Aorta (tissue), 5 donors: ENCODE measurements at regions not wholly inside any gene's neighbourhood (a gene's known extent, or its start where the extent isn't known, plus 50 kb on each side); places are given as distances from the start of the nearest gene placed in this dataset.
"Not testable (repeated sequence)": the region's sequence is repeated elsewhere in the genome, so short reads cannot be mapped to it uniquely, and the experiment has no call there.

Source experiments
- ATAC-seq: fragments of 200-7000 bp; cut with Tn5 transposase; one replicate; pipeline ENCODE4 v1.9.1; 2022; ENCODE audit warnings: moderate library complexity; ENCODE audit not compliant: low FRiP score
- DNase-seq, 2 donors: peaks; one replicate each; pipeline ENCODE4 v3.0.0-alpha.2; 2020
- H3K27ac ChIP-seq, 2 donors: one replicate each; pipeline ENCODE4 v1.5.1; 2013; ENCODE audit warnings: low read length in 2 of 2, mild to moderate bottlenecking in 2 of 2, moderate library complexity in 2 of 2, control low read depth in 1 of 2, inconsistent platforms in 1 of 2, low read depth in 1 of 2
- H3K27me3 ChIP-seq, 2 donors: one replicate each; pipeline ENCODE4 v1.6.1; 2013; ENCODE audit warnings: control low read depth in 1 of 2, low read length in 1 of 2, mild to moderate bottlenecking in 1 of 2, moderate library complexity in 1 of 2; ENCODE audit not compliant: insufficient read depth in 2 of 2, control insufficient read depth in 1 of 2
- H3K36me3 ChIP-seq, 2 donors: one replicate each; pipeline ENCODE4 v1.6.1; 2013; ENCODE audit warnings: control low read depth in 1 of 2, low read length in 1 of 2, mild to moderate bottlenecking in 1 of 2; ENCODE audit not compliant: insufficient read depth in 2 of 2, control insufficient read depth in 1 of 2
- H3K4me1 ChIP-seq, 2 donors: one replicate each; pipeline ENCODE4 v1.6.1; 2013; ENCODE audit warnings: low read length in 2 of 2, control low read depth in 1 of 2, mild to moderate bottlenecking in 1 of 2, moderate library complexity in 1 of 2; ENCODE audit not compliant: insufficient read depth in 2 of 2, control insufficient read depth in 1 of 2
- H3K4me3 ChIP-seq, 2 donors: one replicate each; pipeline ENCODE4 v1.5.1; 2013; ENCODE audit warnings: low read length in 2 of 2, control low read depth in 1 of 2, mild to moderate bottlenecking in 1 of 2
- H3K9me3 ChIP-seq: one replicate; pipeline ENCODE4 v1.6.1; 2013; ENCODE audit warnings: mild to moderate bottlenecking, low read length; ENCODE audit not compliant: control insufficient read depth
- WGBS, 2 donors: extraction: QIAGEN DNeasy Blood & Tissue Kit; methylation state at CpG; one replicate each; pipeline ENCODE4 v1.1.7; 2013; 5-methylcytosine and 5-hydroxymethylcytosine counted together
- intact Hi-C, 2 donors: fragments of 100-400 bp; cut with DNase I; formaldehyde crosslinking; loops; one replicate each; pipeline versions ENCODE4 v1.14.2 to v1.15.0; 2022
- donor health status: healthy with polysubstance abuse.
- donor health status: Bipolar disorder and iron deficiency.
- donor health status: DM: no; HTN: no; CAD: no.
- donor health status: DM: no; HTN: no; CAD: no.
- donor health status: DM: yes; HTN: yes; CAD: no.

DNA sequence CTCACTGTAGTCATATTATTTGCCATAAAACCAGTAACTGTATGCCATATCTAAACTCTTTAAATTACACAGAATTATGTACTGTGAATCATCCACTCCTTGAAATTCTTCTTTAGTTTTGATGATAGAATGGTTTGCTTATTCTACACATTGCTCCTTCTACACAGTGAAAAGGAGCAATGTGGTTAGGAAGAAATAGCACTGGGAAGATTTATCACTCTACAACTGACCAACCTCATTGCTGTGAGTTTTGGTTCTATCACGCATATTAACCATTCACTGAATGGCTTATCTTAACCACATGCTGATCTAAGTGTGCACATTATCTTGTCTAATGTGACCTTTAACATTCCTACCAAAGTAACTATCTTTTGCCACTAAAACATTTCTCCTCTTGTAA, 415.7 kb upstream of the NDST4 start:
- no peaks in the 10 kb centered on the region for H3K4me1 ChIP-seq
- WGBS, 2 donors: 27 to 40% methylated on average over 1 of the region's 1 CpG
- ATAC-seq: no peak
- no peaks in the 10 kb centered on the region for H3K36me3 ChIP-seq
- no peaks in the 10 kb centered on the region for H3K27me3 ChIP-seq
- intact Hi-C loops: no loop called here
- H3K9me3 ChIP-seq: no peaks in the 10 kb centered on the region
- H3K4me3 ChIP-seq: no peak overlapping the region
- no peak for DNase-seq
- no peak overlapping the region for H3K27ac ChIP-seq

- H3K4me1 ChIP-seq, H3K36me3 ChIP-seq, H3K27me3 ChIP-seq, H3K4me3 ChIP-seq, ATAC-seq, DNase-seq, H3K9me3 ChIP-seq, intact Hi-C loops, H3K27ac ChIP-seq: not testable (repeated sequence)
- 60 to 64% methylated on average over 3 of the region's 3 CpGs for WGBS, 2 donors
These were observed 406.1 kb upstream of the NDST4 start for GRCh38 chr4:115519476-115519875.

GRCh38 chr4:115515772-115516171, 402.4 kb upstream of the NDST4 start:
- no peaks in the 10 kb centered on the region for H3K9me3 ChIP-seq
- no peaks in the 10 kb centered on the region for H3K27me3 ChIP-seq
- intact Hi-C loops: no loop called here
- 27 to 45% methylated on average over 2 of the region's 2 CpGs for WGBS, 2 donors
- no peak for ATAC-seq
- no peak overlapping the region for H3K4me3 ChIP-seq
- DNase-seq: no peak
- no peaks in the 10 kb centered on the region for H3K4me1 ChIP-seq
- H3K27ac ChIP-seq: no peak overlapping the region
- no peaks in the 10 kb centered on the region for H3K36me3 ChIP-seq

DNA sequence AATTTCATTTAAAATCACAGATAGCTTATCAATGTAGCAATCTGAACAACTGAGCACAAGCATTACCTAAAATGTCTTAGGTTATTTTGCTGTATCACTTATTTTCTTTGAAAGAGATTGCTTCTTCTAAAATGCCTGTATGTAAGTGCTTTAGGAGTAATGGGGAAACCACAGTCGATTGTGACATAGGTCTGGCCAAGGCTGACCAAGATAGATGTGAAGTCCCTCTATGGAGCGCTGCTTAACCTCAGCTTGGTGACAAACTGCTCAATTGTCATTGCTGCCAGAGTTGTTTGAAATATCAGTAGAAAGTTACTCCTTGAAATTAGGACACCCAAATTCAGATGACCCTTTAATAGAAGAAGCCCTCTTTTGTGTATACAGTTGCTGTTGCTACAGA, 401.9 kb upstream of the NDST4 start:
- Histone ChIP-seq H3K9me3 (no peaks in the 10 kb centered on the region), H3K4me3 (no peak overlapping the region), H3K4me1 (no peaks in the 10 kb centered on the region), H3K36me3 (no peaks in the 10 kb centered on the region), H3K27me3 (no peaks in the 10 kb centered on the region), H3K27ac (no peak overlapping the region)
- intact Hi-C loops: no loop called here
- ATAC-seq (no peak), DNase-seq (no peak)
- WGBS, 2 donors: 85 to 91% methylated on average over 2 of the region's 2 CpGs

DNA sequence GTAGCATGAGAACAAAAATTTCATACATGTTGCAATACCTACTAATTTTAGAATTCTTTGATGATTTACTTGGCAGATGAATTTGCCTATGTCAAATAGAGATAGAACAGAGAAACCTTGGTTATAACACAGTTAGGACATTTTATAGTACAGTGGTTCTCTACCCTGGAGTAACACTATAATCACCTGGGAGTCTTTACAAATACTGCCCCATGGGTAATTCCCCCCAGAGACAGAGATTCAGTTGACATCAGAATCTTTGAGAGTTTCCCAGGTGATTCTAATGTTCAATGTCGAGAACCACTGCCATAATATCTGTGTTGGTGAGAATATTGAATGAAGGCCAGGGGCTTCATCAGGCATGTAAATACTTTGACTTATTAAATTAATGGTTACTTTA, 401.3 kb upstream of the NDST4 start:
- intact Hi-C loops: no loop called here
- Histone ChIP-seq H3K36me3 (no peaks in the 10 kb centered on the region), H3K27ac (no peak overlapping the region), H3K27me3 (no peaks in the 10 kb centered on the region), H3K4me1 (no peaks in the 10 kb centered on the region), H3K4me3 (no peak overlapping the region), H3K9me3 (no peaks in the 10 kb centered on the region)
- WGBS, 2 donors: 71 to 80% methylated on average over 1 of the region's 1 CpG
- DNase-seq (no peak), ATAC-seq (no peak)

- DNase-seq: no peak
- H3K4me3 ChIP-seq: no peak overlapping the region
- intact Hi-C loops: no loop called here
- H3K4me1 ChIP-seq: no peaks in the 10 kb centered on the region
- H3K36me3 ChIP-seq: no peaks in the 10 kb centered on the region
- no peaks in the 10 kb centered on the region for H3K9me3 ChIP-seq
- WGBS, 2 donors: 8 to 10% methylated on average over 1 of the region's 1 CpG
- no peak for ATAC-seq
- no peaks in the 10 kb centered on the region for H3K27me3 ChIP-seq
- no peak overlapping the region for H3K27ac ChIP-seq
These were observed 391.9 kb upstream of the NDST4 start for GRCh38 chr4:115505326-115505725.

DNA sequence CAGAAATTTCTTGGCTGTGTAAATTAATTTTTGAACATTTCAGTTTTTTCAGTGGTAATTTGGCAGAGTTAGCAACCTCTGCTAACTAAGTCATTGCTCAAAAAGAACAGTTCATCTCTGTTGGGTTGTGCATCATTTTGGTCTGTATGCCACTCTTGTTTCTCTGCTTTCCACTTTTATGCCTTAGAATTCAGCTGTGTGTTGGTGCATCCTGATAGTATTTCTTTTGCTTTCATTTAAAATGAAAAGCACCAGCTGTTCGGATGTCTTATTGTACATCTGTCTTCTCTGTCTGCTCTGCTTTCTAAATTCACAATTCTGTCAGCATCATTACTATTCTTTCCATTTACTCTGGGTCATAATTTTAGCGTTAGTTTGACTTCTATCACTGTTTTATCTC, 388.2 kb upstream of the NDST4 start:
- no peak overlapping the region for H3K27ac ChIP-seq
- DNase-seq: no peak
- H3K36me3 ChIP-seq: no peaks in the 10 kb centered on the region
- no peak overlapping the region for H3K4me3 ChIP-seq
- no peaks in the 10 kb centered on the region for H3K4me1 ChIP-seq
- H3K27me3 ChIP-seq: no peaks in the 10 kb centered on the region
- no peak for ATAC-seq
- no peaks in the 10 kb centered on the region for H3K9me3 ChIP-seq
- intact Hi-C loops: no loop called here
- WGBS, 2 donors: 51 to 57% methylated on average over 2 of the region's 2 CpGs

DNA sequence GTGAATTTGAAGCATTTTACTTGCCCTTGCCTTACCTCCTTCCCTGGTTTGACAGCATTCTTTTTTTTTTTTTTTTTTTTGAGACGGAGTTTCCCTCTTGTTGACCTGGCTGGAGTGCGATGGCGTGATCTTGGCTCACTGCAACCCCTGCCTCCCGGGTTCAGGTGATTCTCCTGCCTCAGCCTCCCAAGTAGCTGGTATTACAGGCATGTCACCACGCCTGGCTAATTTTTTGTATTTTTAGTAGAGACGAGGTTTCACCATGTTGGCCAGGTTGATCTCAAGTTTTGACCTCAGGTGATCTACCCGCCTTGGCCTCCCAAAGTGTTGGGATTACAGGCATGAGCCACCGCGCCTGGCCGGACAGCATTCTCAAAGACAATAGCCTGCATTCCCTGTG, 380.4 kb upstream of the NDST4 start:
- 90 to 93% methylated on average over 10 of the region's 10 CpGs for WGBS, 2 donors
- DNase-seq, H3K27ac ChIP-seq, H3K36me3 ChIP-seq, H3K9me3 ChIP-seq, H3K4me3 ChIP-seq, ATAC-seq, H3K4me1 ChIP-seq, intact Hi-C loops, H3K27me3 ChIP-seq: not testable (repeated sequence)

GRCh38 chr4:115491686-115492085, 378.3 kb upstream of the NDST4 start:
- Histone ChIP-seq H3K4me3 (no peak overlapping the region), H3K27ac (no peak overlapping the region), H3K9me3 (no peaks in the 10 kb centered on the region), H3K27me3 (no peaks in the 10 kb centered on the region), H3K36me3 (no peaks in the 10 kb centered on the region), H3K4me1 (no peaks in the 10 kb centered on the region)
- WGBS, 2 donors: 52 to 63% methylated on average over 1 of the region's 1 CpG
- DNase-seq (no peak), ATAC-seq (no peak)
- intact Hi-C loops: no loop called here
